ENCODE measurements at regions not wholly inside any gene's neighbourhood (a gene's known extent, or its start where the extent isn't known, plus 50 kb on each side); places are given as distances from the start of the nearest gene placed in this dataset.

- Histone ChIP-seq H3K4me2 (ENCODE audit: low read depth, low read length, poor library complexity, severe bottlenecking) (no peak overlapping the region), H3K9me3 (ENCODE audit: insufficient read depth, low read length) (no peaks in the 10 kb centered on the region)
Observed at GRCh38 chr1:57637155-57637554, 213.3 kb upstream of the DAB1 start.

DNA sequence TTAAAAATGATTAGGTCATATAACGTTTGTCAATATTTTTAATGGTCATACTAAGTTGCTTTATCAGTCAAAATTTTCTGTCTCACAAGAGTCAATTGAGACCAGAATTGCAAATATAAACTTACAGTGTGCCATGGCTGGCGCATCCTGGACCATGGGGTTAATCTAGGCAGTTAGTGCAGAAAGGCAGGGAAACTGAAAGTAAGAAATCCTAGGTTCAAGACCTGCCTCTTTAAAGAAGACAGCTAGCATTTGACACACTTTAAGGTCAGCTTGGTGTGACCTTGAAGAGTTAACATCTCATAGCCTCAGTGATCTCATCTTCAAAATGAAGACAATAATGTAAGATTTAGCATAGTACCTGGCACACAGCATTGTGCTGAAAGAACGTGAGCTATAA lies 210.0 kb upstream of the DAB1 start:
- Histone ChIP-seq H3K79me2 (ENCODE audit: insufficient read depth, low read length) (no peaks in the 10 kb centered on the region), H3K27ac (ENCODE audit: low read depth, low read length) (no peak overlapping the region), H3K4me3 (ENCODE audit: insufficient read depth, low read length, poor library complexity, severe bottlenecking) (no peak overlapping the region), H3F3A (ENCODE audit: insufficient read depth) (no peaks in the 10 kb centered on the region), H3K9me3 (ENCODE audit: insufficient read depth, low read length) (no peaks in the 10 kb centered on the region), H3K36me3 (ENCODE audit: low read length) (no peaks in the 10 kb centered on the region), H2AFZ (ENCODE audit: low read depth, low read length, severe bottlenecking) (no peak overlapping the region), H3K9me2 (replicated peaks; ENCODE audit: insufficient read depth, low read length) (no peaks in the 10 kb centered on the region), H3K27me3 (ENCODE audit: low read length) (no peaks in the 10 kb centered on the region), H4K20me1 (ENCODE audit: low read depth, low read length) (no peaks in the 10 kb centered on the region), H3K9ac (ENCODE audit: low read length) (no peak overlapping the region), H3K4me2 (ENCODE audit: low read depth, low read length, poor library complexity, severe bottlenecking) (no peak overlapping the region)
- TF ChIP-seq EZH2phosphoT487 (conservative IDR thresholded peaks at IDR 0.05; ENCODE audit: low read length) = no peak
- TF ChIP-seq, protein P1, sequence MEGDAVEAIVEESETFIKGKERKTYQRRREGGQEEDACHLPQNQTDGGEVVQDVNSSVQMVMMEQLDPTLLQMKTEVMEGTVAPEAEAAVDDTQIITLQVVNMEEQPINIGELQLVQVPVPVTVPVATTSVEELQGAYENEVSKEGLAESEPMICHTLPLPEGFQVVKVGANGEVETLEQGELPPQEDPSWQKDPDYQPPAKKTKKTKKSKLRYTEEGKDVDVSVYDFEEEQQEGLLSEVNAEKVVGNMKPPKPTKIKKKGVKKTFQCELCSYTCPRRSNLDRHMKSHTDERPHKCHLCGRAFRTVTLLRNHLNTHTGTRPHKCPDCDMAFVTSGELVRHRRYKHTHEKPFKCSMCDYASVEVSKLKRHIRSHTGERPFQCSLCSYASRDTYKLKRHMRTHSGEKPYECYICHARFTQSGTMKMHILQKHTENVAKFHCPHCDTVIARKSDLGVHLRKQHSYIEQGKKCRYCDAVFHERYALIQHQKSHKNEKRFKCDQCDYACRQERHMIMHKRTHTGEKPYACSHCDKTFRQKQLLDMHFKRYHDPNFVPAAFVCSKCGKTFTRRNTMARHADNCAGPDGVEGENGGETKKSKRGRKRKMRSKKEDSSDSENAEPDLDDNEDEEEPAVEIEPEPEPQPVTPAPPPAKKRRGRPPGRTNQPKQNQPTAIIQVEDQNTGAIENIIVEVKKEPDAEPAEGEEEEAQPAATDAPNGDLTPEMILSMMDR (IDR thresholded peaks at IDR 0.05; ENCODE audit: insufficient read depth, low read length, poor library complexity, severe bottlenecking) = no peak

More at GRCh38 chr1:57637155-57637554, 213.3 kb upstream of the DAB1 start:
- Histone ChIP-seq H4K20me1 (ENCODE audit: low read depth, low read length) (no peaks in the 10 kb centered on the region), H3K9ac (ENCODE audit: low read length) (no peak overlapping the region), H3K79me2 (ENCODE audit: insufficient read depth, low read length) (no peaks in the 10 kb centered on the region), H3K4me3 (ENCODE audit: insufficient read depth, low read length, poor library complexity, severe bottlenecking) (no peak overlapping the region), H3K9me2 (replicated peaks; ENCODE audit: insufficient read depth, low read length) (no peaks in the 10 kb centered on the region), H2AFZ (ENCODE audit: low read depth, low read length, severe bottlenecking) (no peak overlapping the region), H3F3A (ENCODE audit: insufficient read depth) (no peaks in the 10 kb centered on the region), H3K36me3 (ENCODE audit: low read length) (no peaks in the 10 kb centered on the region), H3K27me3 (ENCODE audit: low read length) (no peaks in the 10 kb centered on the region), H3K27ac (ENCODE audit: low read depth, low read length) (no peak overlapping the region)
- TF ChIP-seq EZH2phosphoT487 (conservative IDR thresholded peaks at IDR 0.05; ENCODE audit: low read length) = no peak
- TF ChIP-seq, protein P1 (IDR thresholded peaks at IDR 0.05; ENCODE audit: insufficient read depth, low read length, poor library complexity, severe bottlenecking) = no peak

DNA sequence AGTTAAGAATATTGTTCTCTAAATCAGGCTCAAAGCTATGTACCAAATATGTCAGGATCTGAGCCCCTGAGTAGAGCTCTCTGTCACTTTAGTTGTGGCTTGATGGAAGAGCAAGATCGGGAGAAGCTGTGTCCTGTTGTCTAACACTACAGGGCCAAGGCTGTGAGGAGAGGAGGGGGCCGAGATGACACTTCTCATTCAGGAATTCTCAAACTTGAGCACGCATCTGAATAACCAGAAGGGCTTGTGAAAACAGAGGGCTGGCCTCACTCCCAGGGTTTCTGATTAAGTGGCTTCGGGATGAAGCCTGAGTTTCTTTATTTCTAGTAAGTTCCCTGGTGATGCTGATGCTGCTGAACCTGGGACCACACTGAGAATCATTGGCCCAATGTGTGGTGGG lies 209.2 kb upstream of the DAB1 start:
- Histone ChIP-seq H3K4me3 (ENCODE audit: insufficient read depth, low read length, poor library complexity, severe bottlenecking) (no peak overlapping the region), H3K27ac (ENCODE audit: low read depth, low read length) (no peak overlapping the region), H3K27me3 (ENCODE audit: low read length) (no peaks in the 10 kb centered on the region), H2AFZ (ENCODE audit: low read depth, low read length, severe bottlenecking) (no peak overlapping the region), H3K9ac (ENCODE audit: low read length) (no peak overlapping the region), H3K9me2 (replicated peaks; ENCODE audit: insufficient read depth, low read length) (no peaks in the 10 kb centered on the region), H3K9me3 (ENCODE audit: insufficient read depth, low read length) (no peaks in the 10 kb centered on the region), H3K79me2 (ENCODE audit: insufficient read depth, low read length) (no peaks in the 10 kb centered on the region), H3K36me3 (ENCODE audit: low read length) (no peaks in the 10 kb centered on the region), H3K4me2 (ENCODE audit: low read depth, low read length, poor library complexity, severe bottlenecking) (no peak overlapping the region), H4K20me1 (ENCODE audit: low read depth, low read length) (no peaks in the 10 kb centered on the region), H3F3A (ENCODE audit: insufficient read depth) (no peaks in the 10 kb centered on the region)
- TF ChIP-seq, protein P1 (IDR thresholded peaks at IDR 0.05; ENCODE audit: insufficient read depth, low read length, poor library complexity, severe bottlenecking) = no peak
- TF ChIP-seq EZH2phosphoT487 (conservative IDR thresholded peaks at IDR 0.05; ENCODE audit: low read length) = no peak
